GM19467 (cell line): ENCODE measurements at regions not wholly inside any gene's neighbourhood (a gene's known extent, or its start where the extent isn't known, plus 50 kb on each side); places are given as distances from the start of the nearest gene placed in this dataset.
A peak's percentile ranks its signal among the peaks of the same experiment; 100 is the strongest.

ENCODE experiments used
- ATAC-seq: cut with Tn5 transposase; IDR thresholded peaks from one replicate; pipeline ENCODE4 v1.9.1; 2021; ENCODE audit warnings: mild to moderate bottlenecking, moderate library complexity; ENCODE audit not compliant: unreplicated experiment

DNA sequence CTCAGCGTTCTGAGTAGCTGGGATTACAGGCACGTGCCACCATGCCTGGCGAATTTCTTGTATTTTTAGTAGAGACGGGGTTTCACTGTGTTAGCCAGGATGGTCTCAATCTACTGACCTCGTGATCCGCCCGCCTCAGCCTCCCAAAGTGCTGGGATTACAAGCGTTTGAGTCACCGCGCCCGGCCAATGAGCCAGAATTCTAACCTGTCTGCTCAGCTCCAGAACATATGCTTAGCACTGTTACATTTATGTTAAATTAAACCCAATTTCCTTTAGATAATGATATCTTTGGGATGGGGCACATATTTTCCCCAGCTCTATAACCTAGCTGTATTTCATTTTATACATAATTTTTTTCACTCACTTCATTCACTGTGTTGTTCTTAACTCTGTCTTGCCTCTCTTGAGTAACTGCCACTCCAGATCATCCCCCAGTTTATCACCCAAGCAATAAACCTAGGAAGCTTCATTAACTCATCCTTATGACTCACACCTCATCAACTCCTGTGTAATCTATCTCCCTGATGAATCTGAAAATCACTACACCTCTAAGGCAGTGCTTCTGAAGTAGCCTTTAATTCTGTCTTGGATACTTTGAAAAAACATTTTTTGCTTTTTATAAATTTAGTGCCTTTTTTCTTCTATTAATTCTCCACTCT, 559.7 kb upstream of the ZWINT start:
- no peak for ATAC-seq

DNA sequence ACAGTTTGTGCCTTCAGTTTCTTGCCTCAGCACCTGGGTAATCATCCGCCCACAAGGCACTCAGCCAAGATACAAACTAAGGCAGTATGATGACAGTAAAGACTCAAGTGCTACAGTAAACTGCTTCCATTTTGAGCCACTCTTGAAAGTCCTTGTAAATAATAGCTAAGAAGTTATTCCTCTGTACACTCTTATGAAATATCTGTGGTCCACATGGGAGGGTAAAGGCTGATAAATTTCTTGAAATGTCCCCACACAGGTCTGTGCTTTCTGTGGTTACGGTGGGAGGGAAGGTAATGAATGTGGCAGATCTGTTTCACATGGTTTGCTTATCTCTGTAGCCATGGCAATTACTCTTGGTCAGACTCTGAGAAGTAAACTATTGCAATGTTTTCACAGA, 551.0 kb upstream of the ZWINT start:
- ATAC-seq, result no peak

DNA sequence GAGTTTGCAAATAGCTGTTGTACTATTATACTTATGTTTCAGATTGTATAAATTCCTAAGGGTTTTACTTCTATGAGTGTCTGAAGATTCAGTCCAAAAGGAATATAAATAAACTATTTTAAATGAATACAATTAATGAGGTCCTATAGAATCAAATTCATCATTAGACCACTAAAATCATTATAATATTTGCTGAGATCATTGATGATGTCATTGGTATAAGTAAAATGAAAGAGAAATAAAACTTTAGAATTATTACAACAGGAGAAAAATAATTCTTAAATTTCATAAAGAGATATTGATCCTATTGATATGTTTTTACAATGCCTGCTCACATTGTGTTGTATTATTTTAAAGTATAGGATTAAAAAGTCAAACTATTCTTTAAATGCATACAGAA, 544.0 kb upstream of the ZWINT start:
- no peak for ATAC-seq

DNA sequence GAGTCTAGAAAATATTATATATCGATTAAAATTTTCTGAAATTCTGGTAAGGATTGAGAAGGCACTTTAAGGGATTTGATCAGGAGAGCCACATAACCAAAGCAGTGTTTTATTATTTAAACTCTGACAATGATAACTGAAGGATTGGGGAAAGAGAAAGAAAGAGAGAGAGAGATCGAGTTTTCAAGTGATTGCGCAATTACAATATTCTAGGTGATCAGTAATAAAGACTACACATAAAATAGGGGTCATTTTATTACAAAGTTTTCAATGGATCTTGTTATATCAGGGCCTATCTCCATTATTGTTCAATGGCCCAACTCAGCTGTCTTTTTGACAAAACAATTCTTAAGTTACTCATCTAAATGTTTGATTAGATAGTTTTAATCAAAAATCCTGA, 541.5 kb upstream of the ZWINT start:
- no peak for ATAC-seq

DNA sequence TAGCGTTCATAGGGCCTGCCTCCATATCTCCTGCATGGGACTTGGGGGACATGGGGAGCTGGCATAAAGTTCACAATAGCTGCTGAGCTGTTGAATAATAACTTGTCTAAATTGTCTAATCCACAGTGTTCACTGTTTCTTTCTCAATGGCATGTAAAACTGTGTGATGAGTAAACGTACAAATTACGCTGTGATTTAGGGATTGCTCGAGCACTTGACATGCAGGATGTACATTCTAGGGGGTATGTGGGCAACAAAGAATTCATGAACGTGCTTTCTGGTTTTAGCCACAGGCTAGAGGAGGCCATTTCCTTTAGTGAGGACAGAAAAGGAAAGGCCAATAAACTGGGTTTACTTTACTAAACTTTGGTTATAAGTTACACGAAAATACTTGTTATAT, 534.2 kb upstream of the ZWINT start:
- ATAC-seq, result no peak

DNA sequence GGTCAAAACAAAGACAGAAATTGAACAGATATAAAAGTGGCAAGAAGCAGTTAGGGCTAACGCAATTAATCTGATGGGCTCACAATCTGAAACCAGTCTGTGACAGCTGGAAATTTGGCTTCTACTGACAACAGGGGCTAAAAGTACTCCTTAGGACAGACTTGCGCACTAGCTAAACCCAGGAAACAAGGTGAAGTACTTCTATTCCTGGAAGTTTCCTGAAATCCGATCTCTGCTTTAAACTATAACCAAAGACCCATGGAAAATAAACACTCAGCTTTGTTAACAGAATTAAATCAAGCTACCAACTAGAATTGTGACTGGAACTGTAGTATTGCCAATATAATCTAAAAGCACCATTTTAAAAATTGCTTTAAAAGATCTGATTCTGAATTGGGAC, 520.2 kb upstream of the ZWINT start:
- no peak for ATAC-seq

DNA sequence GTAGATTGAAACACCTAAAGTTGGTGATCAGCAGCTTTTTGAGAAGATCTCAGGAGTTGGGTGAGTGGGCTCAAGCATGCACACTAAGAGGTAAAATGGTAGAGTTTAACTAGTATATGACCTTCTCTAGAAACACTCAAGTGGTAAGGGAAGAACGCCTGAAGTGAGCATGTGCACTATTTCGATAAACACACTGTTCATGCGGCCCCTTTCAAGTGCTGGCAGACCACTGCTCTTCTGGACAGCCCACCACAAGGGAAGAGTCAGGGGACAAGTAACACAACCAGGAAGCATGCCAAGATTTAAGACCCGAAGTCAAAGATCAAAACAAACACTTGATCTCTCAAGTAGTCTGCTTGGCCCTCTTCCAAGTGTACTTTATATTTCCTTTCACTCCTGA, 519.5 kb upstream of the ZWINT start:
- no peak for ATAC-seq

DNA sequence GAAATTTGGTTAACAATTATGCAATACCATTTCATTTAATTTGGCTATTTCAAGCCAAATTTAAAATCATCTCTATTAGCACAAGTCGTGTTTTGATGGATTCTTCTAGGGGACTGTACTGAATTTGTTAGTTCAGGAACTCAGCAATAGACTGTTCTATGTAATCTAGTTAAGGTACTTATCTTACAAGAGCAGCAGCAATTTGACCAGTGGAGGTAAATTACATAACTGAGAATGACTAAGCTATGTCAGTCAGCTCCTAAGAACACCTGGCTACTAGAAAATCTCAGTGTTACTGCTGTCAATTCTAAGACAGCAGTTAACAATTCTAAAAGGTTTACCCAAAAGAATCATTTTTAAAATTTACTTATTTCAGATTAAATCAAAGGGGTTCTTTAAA, 513.9 kb upstream of the ZWINT start:
- ATAC-seq, result no peak

DNA sequence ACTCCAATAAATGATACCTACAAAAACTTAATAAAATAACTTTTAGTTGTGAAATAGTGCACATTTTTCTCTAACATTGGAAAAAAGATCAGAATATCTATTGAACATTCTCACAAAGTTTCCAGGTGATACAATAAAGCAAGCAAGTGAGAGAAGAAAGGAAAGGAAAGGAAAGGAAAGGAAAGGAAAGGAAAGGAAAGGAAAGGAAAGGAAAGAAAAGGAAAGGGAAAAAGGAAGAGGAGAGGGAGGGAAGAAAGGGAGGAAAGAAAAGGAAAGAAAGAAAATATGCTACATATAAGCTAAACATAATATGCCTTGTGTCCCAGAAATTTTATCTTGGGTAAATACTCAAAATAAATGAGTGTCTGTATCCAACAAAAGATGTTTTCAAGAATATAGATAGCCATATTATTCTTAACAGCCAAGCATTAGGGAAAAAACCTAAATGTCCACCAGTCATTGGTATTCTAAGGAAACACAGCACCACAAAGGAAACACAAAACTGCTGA, 510.2 kb upstream of the ZWINT start:
- no peak for ATAC-seq

DNA sequence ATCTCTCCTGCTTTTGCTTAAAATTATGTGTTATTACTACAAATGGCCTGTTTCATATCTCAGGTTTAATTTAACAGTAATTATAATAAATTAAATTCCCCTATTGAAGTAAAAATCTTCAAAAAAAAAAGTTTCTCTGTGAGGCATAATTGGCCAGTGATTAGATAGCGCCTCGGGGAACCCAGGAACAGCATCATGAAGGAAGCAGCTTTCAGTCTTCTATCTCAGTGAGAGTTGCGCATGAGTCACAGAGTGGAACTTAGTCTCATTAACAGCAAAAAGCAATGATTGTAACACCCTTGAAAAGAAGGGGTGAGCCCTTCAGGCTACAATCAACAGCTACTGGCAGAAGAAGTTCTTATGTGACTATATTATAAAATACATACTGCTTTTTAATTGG, 506.2 kb upstream of the ZWINT start:
- no peak for ATAC-seq

DNA sequence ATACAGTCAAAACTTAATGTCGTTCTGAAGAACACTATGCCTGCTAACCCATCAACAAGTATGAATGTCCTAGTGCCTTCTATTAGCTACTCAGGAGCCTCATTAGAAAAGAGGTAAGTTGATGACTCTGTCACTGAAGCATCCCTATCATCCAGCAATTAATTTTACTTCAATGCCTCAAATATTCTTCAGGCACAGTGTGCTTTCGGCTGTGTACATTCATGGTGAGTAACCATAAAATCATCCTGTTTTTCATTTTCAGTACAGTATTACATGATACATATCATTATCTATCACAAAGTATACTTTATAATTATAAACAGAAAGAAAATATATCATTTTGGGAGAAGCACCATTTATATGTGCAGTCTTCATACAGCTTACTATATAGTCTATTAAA, 495.5 kb upstream of the ZWINT start:
- ATAC-seq, result no peak

DNA sequence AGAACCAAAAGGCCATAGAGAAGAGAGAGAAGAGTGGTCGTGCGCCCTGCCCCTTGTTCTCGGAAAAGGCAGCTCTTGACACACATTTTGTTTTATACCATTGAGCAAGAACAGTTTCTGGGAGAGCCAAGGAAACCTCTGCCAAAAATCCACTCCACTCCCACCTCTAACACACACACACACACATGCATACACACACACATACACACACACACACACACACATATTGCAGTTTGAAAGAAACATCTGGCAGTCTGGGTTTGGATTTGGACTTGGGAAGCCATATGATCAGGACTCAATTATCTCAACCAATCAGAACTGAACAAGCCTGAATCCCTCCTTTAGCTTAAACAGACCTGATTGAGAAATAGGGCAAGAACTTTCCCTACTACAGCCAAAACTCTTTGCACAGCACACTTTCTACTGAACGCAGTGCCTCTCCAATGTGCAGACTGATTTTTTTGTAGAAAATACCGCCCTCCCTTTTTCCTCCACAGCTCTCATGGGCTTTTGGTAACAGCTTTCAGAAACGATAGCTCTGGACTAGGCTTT, 484.0 kb upstream of the ZWINT start:
- ATAC-seq, result no peak

DNA sequence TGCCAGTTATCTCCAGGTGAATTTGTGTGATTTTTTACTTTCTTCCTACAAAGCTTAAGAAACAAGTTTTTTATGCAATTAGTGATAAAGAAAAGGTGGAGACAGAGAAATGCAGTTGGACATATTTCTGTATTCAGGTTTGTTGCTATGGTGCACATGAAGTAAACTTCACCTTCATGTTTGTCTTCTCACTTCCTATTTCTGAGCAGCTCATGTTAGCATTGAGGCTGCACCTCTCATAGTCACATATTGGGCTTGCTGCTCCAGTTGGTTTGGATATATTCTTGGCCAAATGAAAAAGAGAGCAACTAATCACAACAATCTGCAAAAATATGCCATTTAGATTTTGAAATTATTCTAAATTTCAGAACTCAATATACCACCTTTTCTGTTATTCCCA, 475.6 kb upstream of the ZWINT start:
- ATAC-seq, result no peak

DNA sequence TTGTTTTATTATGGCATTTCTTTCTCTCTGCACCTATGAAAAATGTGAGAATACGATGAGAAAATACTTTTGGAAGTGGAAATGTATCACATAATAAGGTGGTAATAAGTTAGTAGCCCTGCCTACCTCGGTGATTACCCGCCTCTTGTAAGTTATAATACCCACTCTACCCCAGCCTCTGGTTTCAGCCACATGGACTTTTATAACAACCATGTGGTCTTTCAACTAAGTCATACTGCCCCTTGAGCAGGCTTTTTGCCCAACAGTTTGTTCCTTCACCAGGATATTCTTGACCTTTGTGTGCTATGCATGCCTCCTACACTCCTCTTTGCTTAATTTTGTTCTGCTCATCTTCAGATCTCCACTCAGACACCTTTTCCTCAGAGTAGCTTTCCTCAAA, 470.6 kb upstream of the ZWINT start:
- no peak for ATAC-seq

DNA sequence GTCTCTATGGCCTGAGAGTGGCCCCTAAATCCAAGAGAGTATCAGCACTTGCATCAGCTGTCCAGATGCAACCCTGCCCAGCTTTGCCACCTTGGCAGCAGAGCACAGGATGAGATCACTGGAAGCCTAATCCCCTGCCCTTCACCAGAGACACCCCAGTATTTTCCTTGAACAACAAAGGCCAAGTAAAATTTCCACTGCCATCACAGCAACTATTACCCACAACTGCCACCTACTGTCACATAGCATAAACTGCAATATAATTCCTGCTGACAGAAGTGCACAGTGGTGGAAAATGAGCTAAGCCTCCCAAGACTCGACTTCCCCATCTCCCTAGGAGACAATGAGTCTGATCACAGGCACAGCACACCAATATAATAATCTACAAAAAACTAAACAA, 462.8 kb upstream of the ZWINT start:
- ATAC-seq, result peak; percentile 56

DNA sequence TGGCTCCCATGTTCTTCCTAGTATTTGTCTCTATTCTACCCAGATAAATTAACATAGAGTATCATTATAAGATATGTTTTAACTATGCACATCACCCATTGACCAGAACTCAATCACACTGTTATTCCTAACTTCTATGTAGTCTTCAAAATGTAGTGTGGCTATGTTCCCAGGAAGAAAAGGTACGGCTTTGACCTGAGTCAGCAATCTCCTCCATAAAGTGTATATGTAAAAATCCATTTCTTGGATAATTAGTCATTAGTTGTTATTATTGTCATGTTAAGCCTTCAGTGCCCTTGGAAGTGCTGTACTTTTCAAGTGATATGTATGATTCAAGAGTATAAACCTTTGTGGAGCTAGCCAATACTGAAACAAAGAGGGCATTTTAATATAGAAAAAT, 444.0 kb upstream of the ZWINT start:
- ATAC-seq, result no peak

DNA sequence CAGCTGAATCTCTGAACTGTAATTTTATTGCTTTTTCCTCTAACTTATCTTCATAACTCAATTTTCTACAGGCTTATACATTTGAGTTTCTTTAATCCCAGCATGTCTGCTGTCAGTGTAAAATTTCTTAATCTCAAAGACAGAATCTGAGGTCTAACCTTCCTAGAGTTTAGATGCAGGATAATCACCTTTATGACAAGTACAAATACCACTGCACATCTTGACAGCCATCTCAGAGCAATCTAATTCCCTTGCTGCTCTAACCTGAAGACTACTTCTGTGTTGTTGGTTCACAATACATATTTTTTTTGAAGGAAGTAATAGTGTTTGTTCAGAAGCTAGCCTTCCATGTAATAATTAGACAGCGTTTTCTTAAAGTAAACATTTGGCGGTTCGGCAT, 424.2 kb upstream of the ZWINT start:
- no peak for ATAC-seq

DNA sequence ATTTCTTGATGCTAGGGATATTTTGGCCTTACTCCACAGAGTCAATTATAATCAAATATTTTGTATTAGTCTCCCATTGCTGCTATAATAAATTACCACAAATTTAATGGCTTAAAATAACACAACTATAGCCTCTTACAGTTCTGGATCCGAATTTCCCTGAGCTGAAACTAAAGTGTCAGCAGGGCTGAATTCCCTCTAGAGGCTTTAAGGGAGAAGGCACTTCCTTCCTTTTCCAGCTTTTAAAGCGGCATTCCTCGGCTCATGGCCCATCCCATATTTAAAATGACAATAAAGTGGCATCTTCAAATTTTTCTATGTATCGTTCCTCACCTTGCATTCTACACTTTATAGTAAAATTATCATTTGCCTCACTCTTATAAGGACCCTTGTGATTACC, 421.4 kb upstream of the ZWINT start:
- no peak for ATAC-seq

DNA sequence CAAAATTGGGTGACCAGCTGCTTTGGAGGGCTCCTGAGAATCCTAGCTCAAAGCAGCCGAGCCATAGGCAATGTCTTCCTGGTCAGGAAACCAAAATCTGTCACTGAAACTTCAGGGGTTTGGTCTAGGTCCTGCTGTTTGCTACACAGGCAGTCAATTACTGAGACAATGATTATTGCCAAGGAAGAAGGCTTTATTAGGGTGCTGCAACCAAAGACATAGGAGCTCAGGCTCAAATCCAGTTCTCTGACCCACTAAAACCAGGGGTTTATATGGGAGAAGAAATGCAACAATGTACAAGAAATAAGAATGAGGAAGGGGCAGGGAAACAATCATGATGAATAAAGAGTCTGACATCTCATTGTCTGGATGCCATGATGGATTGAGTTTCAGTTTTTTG, 410.3 kb upstream of the ZWINT start:
- ATAC-seq, result no peak

DNA sequence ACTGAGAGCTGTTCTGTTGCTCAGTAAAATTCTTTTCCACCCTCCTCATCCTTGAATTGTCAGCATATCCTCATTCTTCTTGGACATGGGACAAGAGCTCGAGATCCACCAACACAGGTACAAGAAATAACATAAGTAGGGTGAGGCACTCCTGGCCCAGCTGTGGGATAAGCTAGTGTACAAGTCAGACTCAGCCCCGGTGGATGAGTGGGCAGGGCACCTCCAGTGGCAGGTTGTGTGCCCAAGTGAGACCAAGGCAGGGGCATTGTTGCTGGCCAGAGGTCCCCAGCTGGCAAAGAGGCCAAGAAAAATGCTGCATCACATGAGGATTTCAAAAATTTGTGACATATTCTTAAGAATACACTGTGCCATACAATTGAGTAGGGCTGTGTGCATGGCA, 402.0 kb upstream of the ZWINT start:
- ATAC-seq, result no peak

DNA sequence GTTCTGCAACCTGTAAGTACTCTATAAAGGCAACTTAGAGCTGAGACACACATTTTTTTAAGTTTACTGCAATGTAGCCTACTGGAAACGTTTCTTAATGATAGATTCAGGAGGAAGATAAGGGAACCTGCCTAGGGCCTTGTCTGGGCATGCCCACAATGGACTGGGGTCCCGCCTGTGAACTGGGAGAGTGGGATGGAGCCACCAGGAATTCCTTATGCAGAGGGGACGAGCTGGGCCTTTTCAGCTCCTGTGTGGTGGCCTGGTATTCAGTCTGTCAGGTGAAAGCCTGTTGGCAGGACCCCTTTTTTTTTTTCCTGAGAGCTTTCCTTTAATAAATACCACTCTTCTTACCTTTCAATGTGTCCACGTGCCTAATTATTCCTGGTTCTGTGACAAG, 384.4 kb upstream of the ZWINT start:
- no peak for ATAC-seq

DNA sequence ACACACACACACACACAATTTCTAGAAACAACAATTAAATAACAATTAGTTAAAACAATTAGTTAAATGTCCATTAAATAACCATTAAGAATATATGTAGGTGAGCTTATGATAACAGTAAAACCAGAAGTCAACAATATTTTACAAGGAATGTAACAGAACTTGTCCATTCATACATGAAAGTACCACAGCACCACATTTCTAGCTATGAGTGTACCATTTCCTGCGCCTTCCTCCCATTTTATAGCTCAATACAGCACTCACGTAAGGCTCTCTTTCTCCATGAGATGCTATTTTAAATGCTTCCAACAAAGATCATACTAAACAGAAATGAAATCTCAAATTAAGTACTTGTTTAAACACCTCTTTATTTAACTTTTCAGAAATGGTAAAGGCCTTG, 367.3 kb upstream of the ZWINT start:
- ATAC-seq, result no peak

DNA sequence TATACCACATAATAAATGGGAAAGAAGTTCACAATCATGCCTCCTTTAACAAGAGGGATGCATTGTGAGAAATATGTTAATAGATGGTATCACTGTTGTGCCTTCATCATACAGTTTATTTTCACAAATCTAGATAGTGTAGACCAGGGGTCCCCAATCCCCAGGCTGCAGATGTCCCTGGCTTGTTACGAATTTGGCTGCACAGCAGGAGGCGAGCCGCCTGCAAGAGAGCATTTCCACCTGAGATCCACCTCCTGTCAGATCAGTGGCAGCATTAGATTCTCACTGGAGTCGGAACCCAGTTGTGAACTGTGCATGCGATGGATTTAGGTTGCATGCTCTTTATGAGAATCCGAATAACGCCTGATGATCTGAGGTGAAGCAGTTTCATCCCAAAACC, 361.9 kb upstream of the ZWINT start:
- no peak for ATAC-seq
